ENCODE measurements at regions not wholly inside any gene's neighbourhood (a gene's known extent, or its start where the extent isn't known, plus 50 kb on each side); places are given as distances from the start of the nearest gene placed in this dataset.

DNA sequence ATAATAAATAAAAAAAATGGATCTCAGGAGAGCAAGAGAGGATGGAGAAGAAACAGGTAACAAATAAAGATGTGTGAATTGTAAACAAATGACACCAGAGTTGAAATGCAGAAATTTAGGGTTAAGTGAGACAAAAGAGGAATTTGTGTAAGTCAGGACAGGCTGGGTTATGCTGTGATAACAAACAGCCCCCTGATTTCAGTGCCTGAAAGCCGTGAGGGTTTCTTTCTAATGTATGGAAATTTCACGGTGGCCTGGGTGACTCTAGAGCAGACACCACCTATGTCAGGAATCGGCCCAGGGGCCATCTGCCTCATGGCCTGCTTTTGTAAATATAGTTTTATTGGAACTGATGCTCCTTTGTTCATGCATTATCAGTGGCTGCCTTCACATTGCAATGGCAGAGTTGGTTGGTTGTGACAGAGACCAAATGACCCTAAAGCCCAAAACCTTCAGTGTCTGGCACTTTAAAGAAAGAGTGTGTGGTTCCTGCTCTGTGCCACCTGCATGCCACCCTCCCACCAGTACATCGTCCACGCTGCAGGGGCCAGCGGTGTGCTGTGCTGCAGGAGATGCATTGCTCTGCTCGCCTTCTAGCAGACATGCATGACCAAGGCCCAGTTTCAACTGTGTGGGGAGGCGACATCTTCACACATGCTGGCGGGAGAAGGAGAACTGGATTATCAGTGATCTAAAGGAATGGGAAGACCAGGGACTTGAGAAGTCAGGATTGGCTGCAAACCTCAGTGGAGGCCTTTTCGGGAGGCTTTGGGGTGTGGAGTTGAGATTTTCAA is 221.2 kb upstream of the APCDD1 start:
- Mint-ChIP-seq H3K9me3 (no peaks in the 10 kb centered on the region), H3K27me3 (ENCODE audit: low read depth) (no peaks in the 10 kb centered on the region), H3K4me3 (no peak overlapping the region), H3K4me1 (ENCODE audit: low read depth) (no peaks in the 10 kb centered on the region), H3K36me3 (ENCODE audit: insufficient read depth in 2 of 2) (no peaks in the 10 kb centered on the region), H3K27ac (no peak overlapping the region)
- DNase-seq = no peak
- no peak for ATAC-seq (replicated peaks in 1 of 2)

DNA sequence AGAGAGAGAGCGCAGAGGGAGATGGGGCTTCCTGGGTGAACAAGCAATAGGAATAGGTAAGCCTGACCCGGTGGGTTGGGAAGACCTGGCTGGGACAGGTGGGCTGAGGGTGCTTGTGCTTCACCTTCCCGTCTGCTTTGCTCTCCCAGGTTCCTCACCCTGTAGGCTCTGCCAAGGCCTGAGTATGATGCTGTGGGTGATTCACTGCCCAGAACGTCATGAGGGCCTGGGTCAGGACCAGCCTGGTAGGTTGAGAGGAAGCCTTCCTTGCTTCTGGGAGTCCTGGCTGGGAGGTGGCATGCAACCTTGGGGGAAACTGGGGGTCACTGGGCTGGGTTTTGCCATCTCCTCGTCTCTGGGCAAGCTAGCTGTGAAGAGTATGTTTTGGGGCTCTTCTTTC is 220.2 kb upstream of the APCDD1 start:
- H3K9me3 Mint-ChIP-seq = no peaks in the 10 kb centered on the region
- DNase-seq (no peak), ATAC-seq (replicated peaks in 1 of 2) (no peak)
- H3K4me1 Mint-ChIP-seq (ENCODE audit: low read depth) = no peaks in the 10 kb centered on the region
- H3K4me3 Mint-ChIP-seq = no peak overlapping the region
- no peaks in the 10 kb centered on the region for H3K36me3 Mint-ChIP-seq (ENCODE audit: insufficient read depth in 2 of 2)
- no peak overlapping the region for H3K27ac Mint-ChIP-seq
- H3K27me3 Mint-ChIP-seq (ENCODE audit: low read depth) = no peaks in the 10 kb centered on the region

DNA sequence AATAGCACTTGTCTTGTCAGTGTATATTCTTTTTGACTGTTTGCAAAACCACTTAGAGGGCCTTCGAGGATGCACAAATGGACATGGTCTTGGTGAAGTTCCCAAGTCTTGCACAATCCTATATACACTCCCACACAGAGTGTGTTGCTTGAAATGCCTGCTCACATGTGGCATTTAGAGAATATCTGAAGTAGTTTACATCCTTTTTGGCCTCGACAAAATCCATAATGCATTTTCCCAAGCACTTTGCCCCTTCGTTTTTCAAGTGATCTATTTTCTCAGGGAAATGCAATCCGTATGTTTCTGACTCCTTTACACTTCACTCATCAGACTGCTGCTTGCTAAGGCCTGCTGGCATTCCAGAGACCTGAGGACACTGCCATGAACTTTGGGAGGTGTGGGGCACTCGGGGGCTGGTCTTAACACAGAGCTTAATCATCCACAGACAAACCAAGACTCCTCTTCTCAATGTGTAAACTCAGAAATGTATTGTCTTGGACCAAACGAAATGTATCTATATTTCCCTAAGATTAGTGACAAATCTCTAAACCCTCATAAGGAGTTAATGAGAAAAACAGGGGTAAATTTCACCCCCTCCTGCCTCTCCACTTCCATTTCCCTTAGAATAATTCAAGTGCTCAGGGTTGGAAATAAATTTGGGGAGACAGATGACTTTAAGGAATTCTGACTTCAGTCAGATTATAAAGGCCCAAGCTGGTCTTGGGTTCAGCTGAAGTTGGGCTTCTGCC is 219.3 kb upstream of the APCDD1 start:
- H3K4me1 Mint-ChIP-seq (ENCODE audit: low read depth) = no peaks in the 10 kb centered on the region
- no peak for DNase-seq
- no peak overlapping the region for H3K4me3 Mint-ChIP-seq
- no peaks in the 10 kb centered on the region for H3K27me3 Mint-ChIP-seq (ENCODE audit: low read depth)
- no peak overlapping the region for H3K27ac Mint-ChIP-seq
- H3K36me3 Mint-ChIP-seq (ENCODE audit: insufficient read depth in 2 of 2) = no peaks in the 10 kb centered on the region
- H3K9me3 Mint-ChIP-seq = no peaks in the 10 kb centered on the region
- no peak for ATAC-seq (replicated peaks in 1 of 2)

DNA sequence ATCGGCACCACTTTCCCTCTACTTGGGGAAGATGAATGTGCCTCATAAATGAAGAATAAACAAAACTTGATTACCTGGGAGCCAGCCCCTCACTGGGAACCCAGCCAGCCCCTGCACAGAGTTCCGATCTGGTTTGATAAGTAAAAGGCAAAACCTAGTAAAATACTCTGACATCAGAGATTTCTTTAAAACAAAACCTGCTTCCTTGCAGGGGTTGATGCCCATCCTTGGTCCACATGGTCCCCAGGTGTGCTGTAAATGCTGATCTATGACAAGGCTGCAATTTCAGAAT is 218.8 kb upstream of the APCDD1 start:
- Mint-ChIP-seq H3K27ac (no peak overlapping the region), H3K27me3 (ENCODE audit: low read depth) (no peaks in the 10 kb centered on the region), H3K4me1 (ENCODE audit: low read depth) (no peaks in the 10 kb centered on the region), H3K36me3 (ENCODE audit: insufficient read depth in 2 of 2) (no peaks in the 10 kb centered on the region), H3K4me3 (no peak overlapping the region), H3K9me3 (no peaks in the 10 kb centered on the region)
- ATAC-seq (replicated peaks in 1 of 2) (no peak), DNase-seq (no peak)

DNA sequence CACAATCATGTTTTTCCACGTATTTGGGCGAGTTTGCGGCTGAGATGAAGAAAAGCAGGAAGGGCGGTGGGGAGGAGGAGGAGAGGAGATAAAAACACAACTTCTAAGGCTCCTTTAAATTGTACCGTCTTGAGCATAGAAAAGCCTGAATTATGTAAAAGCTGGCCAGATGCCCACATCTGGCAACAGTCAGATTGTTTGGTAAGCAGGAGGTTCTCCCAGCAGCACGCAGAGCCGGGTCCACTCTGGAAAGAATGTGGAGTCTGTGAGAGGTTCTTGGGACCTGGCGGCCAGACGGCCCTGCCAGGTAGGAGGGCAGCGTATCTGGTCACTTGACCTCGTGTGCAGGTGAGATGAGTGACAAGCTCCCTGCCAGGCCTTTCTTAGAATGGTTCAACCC is 215.3 kb upstream of the APCDD1 start:
- Mint-ChIP-seq H3K4me1 (ENCODE audit: low read depth) (no peaks in the 10 kb centered on the region), H3K36me3 (ENCODE audit: insufficient read depth in 2 of 2) (no peaks in the 10 kb centered on the region), H3K4me3 (no peak overlapping the region), H3K9me3 (no peaks in the 10 kb centered on the region), H3K27ac (no peak overlapping the region), H3K27me3 (ENCODE audit: low read depth) (no peaks in the 10 kb centered on the region)
- no peak for DNase-seq
- ATAC-seq (replicated peaks in 1 of 2) = no peak

DNA sequence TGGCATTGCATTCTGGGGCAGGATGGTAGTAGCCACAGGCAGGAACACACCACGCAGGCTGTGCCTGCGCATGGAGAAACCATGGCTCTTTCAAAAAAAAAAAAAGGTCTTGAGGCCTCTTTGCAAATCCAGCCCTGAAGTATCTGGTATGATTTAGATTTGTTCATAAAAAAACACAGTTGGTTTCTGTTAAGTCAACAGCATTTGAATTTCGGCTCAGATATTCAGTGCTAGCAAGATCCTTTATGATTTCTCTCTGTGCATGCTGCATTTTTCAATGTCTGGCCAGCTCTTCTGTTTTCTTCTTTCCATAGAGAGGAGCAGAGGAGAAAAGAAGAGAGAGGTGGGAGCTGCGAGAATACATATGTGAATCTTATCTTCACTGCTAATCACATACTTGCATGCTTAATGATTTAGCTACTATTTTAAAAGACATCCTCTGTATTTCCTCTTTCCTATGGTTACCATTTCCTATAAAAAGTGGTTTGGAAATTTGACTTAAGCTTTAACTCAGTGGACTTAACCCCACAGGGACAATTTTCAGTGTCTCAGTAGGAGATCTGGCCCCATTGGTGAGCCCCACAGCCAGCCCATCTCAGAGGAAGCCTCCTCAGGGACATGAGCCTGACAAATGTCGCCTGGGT is 214.3 kb upstream of the APCDD1 start:
- DNase-seq (no peak), ATAC-seq (replicated peaks in 1 of 2) (no peak)
- no peaks in the 10 kb centered on the region for H3K9me3 Mint-ChIP-seq
- H3K27me3 Mint-ChIP-seq (ENCODE audit: low read depth) = no peaks in the 10 kb centered on the region
- H3K36me3 Mint-ChIP-seq (ENCODE audit: insufficient read depth in 2 of 2) = no peaks in the 10 kb centered on the region
- no peak overlapping the region for H3K27ac Mint-ChIP-seq
- H3K4me1 Mint-ChIP-seq (ENCODE audit: low read depth) = no peaks in the 10 kb centered on the region
- no peak overlapping the region for H3K4me3 Mint-ChIP-seq

DNA sequence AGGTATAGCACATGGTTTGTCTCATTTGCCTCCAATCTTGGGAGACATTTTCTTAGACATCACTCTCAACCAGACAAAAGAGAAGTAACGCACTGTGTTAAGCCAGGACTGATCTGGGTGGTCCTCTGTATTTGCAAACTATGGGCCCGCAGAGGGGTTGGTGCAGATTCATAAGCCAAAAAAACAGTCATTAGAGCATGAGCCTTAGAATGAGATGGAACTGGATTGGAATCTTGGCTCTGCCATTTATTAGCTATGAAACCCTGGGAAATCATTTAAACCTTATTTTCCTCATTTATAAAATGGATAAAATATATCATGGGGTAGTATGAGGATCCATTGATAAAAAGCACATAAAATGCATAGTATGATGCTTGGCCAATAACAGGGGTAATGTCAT is 213.5 kb upstream of the APCDD1 start:
- no peaks in the 10 kb centered on the region for H3K4me1 Mint-ChIP-seq (ENCODE audit: low read depth)

DNA sequence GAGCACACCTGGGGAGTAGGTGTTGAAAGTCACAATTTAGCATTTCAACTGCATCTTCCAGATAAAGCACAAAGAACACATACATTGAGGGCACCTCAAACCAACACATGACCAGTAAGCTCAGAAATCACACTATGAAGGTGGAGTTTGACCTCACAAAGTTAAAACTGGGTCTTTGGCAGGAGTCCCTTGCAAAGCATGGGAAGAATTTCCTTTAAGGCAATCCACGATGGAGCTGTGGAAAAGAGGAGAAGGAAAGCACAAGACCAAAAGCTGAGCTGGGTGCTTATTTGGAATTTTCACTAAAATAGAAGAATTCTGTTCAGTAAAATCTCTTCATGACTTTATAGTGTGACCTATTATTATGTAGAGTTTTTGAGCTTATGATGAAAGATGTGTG is 212.9 kb upstream of the APCDD1 start:
- Mint-ChIP-seq H3K36me3 (ENCODE audit: insufficient read depth in 2 of 2) (no peaks in the 10 kb centered on the region), H3K9me3 (no peaks in the 10 kb centered on the region), H3K27me3 (ENCODE audit: low read depth) (no peaks in the 10 kb centered on the region), H3K27ac (no peak overlapping the region), H3K4me3 (no peak overlapping the region), H3K4me1 (ENCODE audit: low read depth) (no peaks in the 10 kb centered on the region)
- DNase-seq (no peak), ATAC-seq (replicated peaks in 1 of 2) (no peak)

More for the DNA sequence above, 213.5 kb upstream of the APCDD1 start:
- Mint-ChIP-seq H3K4me3 (no peak overlapping the region), H3K9me3 (no peaks in the 10 kb centered on the region), H3K36me3 (ENCODE audit: insufficient read depth in 2 of 2) (no peaks in the 10 kb centered on the region), H3K27me3 (ENCODE audit: low read depth) (no peaks in the 10 kb centered on the region), H3K27ac (no peak overlapping the region)
- ATAC-seq (replicated peaks in 1 of 2) (no peak), DNase-seq (no peak)

DNA sequence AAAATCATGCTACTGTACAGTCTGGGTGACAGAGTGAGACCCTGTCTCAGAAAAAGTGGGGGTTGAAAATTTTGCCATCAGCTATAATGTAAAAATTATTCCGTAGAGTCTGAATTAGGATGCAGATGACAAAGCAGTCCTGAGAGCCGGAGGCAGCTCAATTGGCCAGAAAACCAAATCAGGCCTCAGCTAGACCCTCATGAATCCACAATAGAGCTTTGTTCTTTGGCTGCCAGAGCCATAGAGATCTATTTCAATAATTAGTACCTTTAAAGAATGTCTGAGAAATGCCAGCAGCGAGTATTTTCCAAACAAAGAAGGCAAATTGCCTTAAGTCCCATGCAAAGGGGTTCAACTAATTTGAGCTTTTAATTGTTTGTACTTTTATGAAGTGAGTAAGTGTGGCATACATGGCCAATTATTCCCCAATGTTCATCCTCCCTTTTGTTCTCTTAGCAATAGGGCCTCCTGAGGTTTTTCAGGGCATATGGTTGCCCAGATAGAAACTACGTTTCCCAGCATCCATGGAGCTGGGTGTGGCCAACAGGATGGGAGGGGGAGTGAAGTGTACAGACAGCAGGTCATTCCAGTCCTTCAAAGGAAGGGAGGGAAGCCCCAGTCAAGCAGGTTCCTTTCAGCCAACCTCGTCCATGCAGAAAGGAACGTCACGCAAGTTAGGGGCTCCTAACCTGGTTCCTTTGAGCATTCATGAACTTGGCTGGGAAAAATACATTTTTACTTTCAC is 211.3 kb upstream of the APCDD1 start:
- Mint-ChIP-seq H3K9me3 (no peaks in the 10 kb centered on the region), H3K27me3 (ENCODE audit: low read depth) (no peaks in the 10 kb centered on the region), H3K4me1 (ENCODE audit: low read depth) (no peaks in the 10 kb centered on the region), H3K4me3 (no peak overlapping the region), H3K36me3 (ENCODE audit: insufficient read depth in 2 of 2) (no peaks in the 10 kb centered on the region), H3K27ac (no peak overlapping the region)
- ATAC-seq (replicated peaks in 1 of 2) (no peak), DNase-seq (no peak)

DNA sequence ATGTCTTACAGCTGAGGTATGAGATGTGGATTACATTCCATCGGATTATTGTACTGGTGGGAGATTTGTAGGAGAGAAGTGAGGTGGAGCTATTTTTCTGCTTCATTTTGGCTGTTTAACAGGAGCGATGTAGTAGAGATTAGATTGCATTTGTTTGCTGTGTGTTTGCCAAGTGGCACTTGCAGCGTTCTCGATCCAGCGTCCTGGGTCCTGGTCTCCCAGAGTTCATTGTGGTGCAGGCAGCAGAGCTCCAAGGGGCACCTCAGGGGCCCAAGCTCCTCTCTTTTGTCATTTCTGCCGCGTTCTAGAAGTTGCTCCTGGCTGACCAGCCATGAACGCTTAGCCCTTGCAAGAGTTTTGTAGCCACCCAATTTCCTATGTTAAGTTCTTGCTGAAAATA is 210.1 kb upstream of the APCDD1 start:
- ATAC-seq (replicated peaks in 1 of 2) (no peak), DNase-seq (no peak)
- Mint-ChIP-seq H3K27ac (no peak overlapping the region), H3K4me3 (no peak overlapping the region), H3K27me3 (ENCODE audit: low read depth) (no peaks in the 10 kb centered on the region), H3K9me3 (no peaks in the 10 kb centered on the region), H3K4me1 (ENCODE audit: low read depth) (no peaks in the 10 kb centered on the region), H3K36me3 (ENCODE audit: insufficient read depth in 2 of 2) (no peaks in the 10 kb centered on the region)

DNA sequence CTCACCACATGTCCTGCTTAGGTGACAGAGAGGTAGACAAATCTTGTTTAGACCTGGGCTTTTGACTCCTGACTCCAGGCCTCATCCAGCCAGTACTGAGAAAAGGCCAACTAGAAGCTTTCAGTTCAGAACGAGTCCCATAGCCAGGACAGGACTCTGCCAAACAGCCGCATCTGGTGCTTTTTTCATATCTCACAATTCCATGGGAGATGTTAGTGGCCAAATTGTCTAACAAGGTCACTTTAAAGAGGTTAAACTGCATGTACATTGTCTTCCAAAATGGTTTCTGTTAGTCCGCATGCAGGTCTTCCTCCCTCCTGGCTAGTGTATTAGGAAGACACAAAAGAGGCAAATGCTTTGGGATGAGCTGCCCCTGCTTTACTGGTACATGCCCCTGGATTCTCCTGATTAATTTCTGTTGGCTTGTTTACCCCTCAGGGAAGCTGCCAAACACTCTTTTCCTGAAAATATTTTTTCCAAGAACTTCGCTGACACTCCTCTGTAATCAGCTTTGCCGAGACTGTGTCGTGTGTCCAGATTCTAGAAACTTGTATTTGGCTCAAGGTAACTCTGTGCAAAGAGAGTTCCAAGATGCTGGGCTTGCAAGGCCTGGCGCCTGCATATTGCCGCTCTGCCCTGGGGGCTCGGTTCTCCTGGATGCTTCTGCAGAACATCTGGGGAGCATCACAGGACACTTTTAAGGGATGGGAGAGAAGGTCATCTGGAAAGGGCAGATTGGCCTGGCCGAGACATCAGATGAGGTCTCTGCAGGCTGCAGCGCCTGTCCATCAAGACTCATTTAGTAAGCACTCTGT is 209.2 kb upstream of the APCDD1 start:
- Mint-ChIP-seq H3K36me3 (ENCODE audit: insufficient read depth in 2 of 2) (no peaks in the 10 kb centered on the region), H3K4me1 (ENCODE audit: low read depth) (no peaks in the 10 kb centered on the region), H3K9me3 (no peaks in the 10 kb centered on the region), H3K4me3 (no peak overlapping the region), H3K27me3 (ENCODE audit: low read depth) (no peaks in the 10 kb centered on the region), H3K27ac (no peak overlapping the region)
- DNase-seq (no peak), ATAC-seq (replicated peaks in 1 of 2) (no peak)

DNA sequence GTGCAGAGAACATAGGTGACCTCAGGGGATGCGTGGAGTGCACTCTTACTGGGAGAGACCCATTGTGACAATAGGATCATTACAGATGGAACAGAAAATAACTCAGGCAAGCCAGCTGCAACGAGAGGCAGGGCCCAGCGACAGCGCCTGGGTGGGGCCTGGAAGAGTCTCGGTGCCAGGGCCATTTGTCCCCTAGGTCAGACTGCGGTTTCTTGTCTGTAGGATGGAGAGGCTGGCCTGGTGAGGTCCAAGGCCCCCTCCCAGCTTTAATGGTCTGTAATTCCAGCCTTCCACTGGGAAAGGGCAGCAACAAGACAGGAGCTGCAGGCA is 208.6 kb upstream of the APCDD1 start:
- H3K4me3 Mint-ChIP-seq = no peak overlapping the region
- DNase-seq (no peak), ATAC-seq (replicated peaks in 1 of 2) (no peak)
- H3K27ac Mint-ChIP-seq = no peak overlapping the region
- no peaks in the 10 kb centered on the region for H3K9me3 Mint-ChIP-seq
- H3K4me1 Mint-ChIP-seq (ENCODE audit: low read depth) = no peaks in the 10 kb centered on the region
- H3K27me3 Mint-ChIP-seq (ENCODE audit: low read depth) = no peaks in the 10 kb centered on the region
- no peaks in the 10 kb centered on the region for H3K36me3 Mint-ChIP-seq (ENCODE audit: insufficient read depth in 2 of 2)

Data from activated T-cell treated with anti-CD3 and anti-CD28 coated beads, Interleukin-2, amount 50 U/mL, for 72 hours (primary cell).